ENCODE measurements at regions not wholly inside any gene's neighbourhood (a gene's known extent, or its start where the extent isn't known, plus 50 kb on each side); places are given as distances from the start of the nearest gene placed in this dataset.

- TF ChIP-seq POLR2A (IDR thresholded peaks at IDR 0.05; ENCODE audit: low read depth, low read length) (no peak), CTCF (IDR thresholded peaks at IDR 0.05; ENCODE audit: extremely low read depth in 1 of 2, insufficient read depth in 1 of 2, low read depth in 1 of 2, low read length in 2 of 2) (no peak), JUN (IDR thresholded peaks at IDR 0.05; ENCODE audit: borderline replicate concordance, insufficient read depth, insufficient read length, low read depth) (no peak), EZH2 (IDR thresholded peaks at IDR 0.05; ENCODE audit: borderline replicate concordance, low read depth, low read length, severe bottlenecking) (no peak), GATA2 (IDR thresholded peaks at IDR 0.05; ENCODE audit: insufficient read depth, insufficient read length, low read depth, low read length) (no peak)
Measured at GRCh38 chr2:18701546-18701945, 112.2 kb upstream of the NT5C1B start.

Data from endothelial cell of umbilical vein (primary cell).